OCI-LY7 (cell line): ENCODE measurements at regions not wholly inside any gene's neighbourhood (a gene's known extent, or its start where the extent isn't known, plus 50 kb on each side); places are given as distances from the start of the nearest gene placed in this dataset.

Source experiments
- CTCF ChIP-seq: fragments of 200-600 bp; sonication (generic); conservative IDR thresholded peaks from 2 replicates; pipeline ENCODE4 v1.5.1; 2014; ENCODE audit warnings: mild to moderate bottlenecking, antibody characterized with exemption, low read length, moderate library complexity, mixed read lengths
- EZH2phosphoT487 ChIP-seq: fragments of 200-600 bp; sonication (generic); IDR thresholded peaks from 2 replicates; pipeline ENCODE4 v1.6.1; 2018; ENCODE audit warnings: low read depth, borderline replicate concordance, mild to moderate bottlenecking, mixed run types, antibody characterized with exemption, low read length, moderate library complexity, mixed read lengths

- no peak for TF ChIP-seq EZH2phosphoT487
- no peak for TF ChIP-seq CTCF
These were observed 437.8 kb upstream of the BCHE start for GRCh38 chr3:166275024-166275390.
